ENCODE measurements at regions not wholly inside any gene's neighbourhood (a gene's known extent, or its start where the extent isn't known, plus 50 kb on each side); places are given as distances from the start of the nearest gene placed in this dataset.

GRCh38 chr11:70486731-70487130 lies 88.4 kb downstream of the CTTN start:
- Histone ChIP-seq H3F3A (ENCODE audit: insufficient read depth) (no peaks in the 10 kb centered on the region), H3K79me2 (ENCODE audit: insufficient read depth, low read length) (no peaks in the 10 kb centered on the region), H3K4me2 (ENCODE audit: low read depth, low read length, poor library complexity, severe bottlenecking) (no peak overlapping the region), H3K9me2 (replicated peaks; ENCODE audit: insufficient read depth, low read length) (no peaks in the 10 kb centered on the region), H3K27me3 (ENCODE audit: low read length) (no peaks in the 10 kb centered on the region), H3K9me3 (ENCODE audit: insufficient read depth, low read length) (peaks cover 6% of the 10 kb centered on the region; the same call in 1 of the 2 replicates), H3K4me3 (ENCODE audit: insufficient read depth, low read length, poor library complexity, severe bottlenecking) (no peak overlapping the region), H3K27ac (ENCODE audit: low read depth, low read length) (no peak overlapping the region), H3K36me3 (ENCODE audit: low read length) (no peaks in the 10 kb centered on the region), H4K20me1 (ENCODE audit: low read depth, low read length) (no peaks in the 10 kb centered on the region), H3K9ac (ENCODE audit: low read length) (no peak overlapping the region), H2AFZ (ENCODE audit: low read depth, low read length, severe bottlenecking) (no peak overlapping the region)
- TF ChIP-seq, protein P1, sequence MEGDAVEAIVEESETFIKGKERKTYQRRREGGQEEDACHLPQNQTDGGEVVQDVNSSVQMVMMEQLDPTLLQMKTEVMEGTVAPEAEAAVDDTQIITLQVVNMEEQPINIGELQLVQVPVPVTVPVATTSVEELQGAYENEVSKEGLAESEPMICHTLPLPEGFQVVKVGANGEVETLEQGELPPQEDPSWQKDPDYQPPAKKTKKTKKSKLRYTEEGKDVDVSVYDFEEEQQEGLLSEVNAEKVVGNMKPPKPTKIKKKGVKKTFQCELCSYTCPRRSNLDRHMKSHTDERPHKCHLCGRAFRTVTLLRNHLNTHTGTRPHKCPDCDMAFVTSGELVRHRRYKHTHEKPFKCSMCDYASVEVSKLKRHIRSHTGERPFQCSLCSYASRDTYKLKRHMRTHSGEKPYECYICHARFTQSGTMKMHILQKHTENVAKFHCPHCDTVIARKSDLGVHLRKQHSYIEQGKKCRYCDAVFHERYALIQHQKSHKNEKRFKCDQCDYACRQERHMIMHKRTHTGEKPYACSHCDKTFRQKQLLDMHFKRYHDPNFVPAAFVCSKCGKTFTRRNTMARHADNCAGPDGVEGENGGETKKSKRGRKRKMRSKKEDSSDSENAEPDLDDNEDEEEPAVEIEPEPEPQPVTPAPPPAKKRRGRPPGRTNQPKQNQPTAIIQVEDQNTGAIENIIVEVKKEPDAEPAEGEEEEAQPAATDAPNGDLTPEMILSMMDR (IDR thresholded peaks at IDR 0.05; ENCODE audit: insufficient read depth, low read length, poor library complexity, severe bottlenecking), result no peak
- no peak for TF ChIP-seq EZH2phosphoT487 (conservative IDR thresholded peaks at IDR 0.05; ENCODE audit: low read length)

DNA sequence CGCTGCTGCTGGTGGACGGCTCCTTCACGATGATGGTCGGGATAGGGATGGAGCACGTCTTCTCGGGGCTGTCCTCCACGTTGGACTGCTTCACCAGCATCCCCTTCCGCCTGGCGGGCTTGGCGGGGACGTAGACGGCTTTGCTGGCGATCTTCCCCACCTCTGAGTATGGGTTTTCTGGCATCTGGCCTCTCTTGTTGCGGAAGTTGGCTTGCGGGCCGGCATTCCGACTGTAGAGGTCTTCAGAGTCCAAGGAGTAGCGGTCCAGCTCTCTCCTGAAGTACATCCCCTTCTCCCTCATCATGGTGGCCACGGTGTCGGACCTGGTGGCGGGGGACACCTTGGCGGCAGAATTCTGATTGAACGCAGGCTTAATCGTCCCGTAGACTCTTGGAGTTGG lies 88.8 kb downstream of the CTTN start:
- Histone ChIP-seq H3K36me3 (ENCODE audit: low read length) (no peaks in the 10 kb centered on the region), H2AFZ (ENCODE audit: low read depth, low read length, severe bottlenecking) (no peak overlapping the region), H3K9ac (ENCODE audit: low read length) (no peak overlapping the region), H3K9me3 (ENCODE audit: insufficient read depth, low read length) (peaks cover 6% of the 10 kb centered on the region; the same call in 1 of the 2 replicates), H3K79me2 (ENCODE audit: insufficient read depth, low read length) (no peaks in the 10 kb centered on the region), H3K4me3 (ENCODE audit: insufficient read depth, low read length, poor library complexity, severe bottlenecking) (no peak overlapping the region), H3K27me3 (ENCODE audit: low read length) (no peaks in the 10 kb centered on the region), H3K9me2 (replicated peaks; ENCODE audit: insufficient read depth, low read length) (no peaks in the 10 kb centered on the region), H4K20me1 (ENCODE audit: low read depth, low read length) (no peaks in the 10 kb centered on the region), H3K4me2 (ENCODE audit: low read depth, low read length, poor library complexity, severe bottlenecking) (no peak overlapping the region), H3F3A (ENCODE audit: insufficient read depth) (no peaks in the 10 kb centered on the region), H3K27ac (ENCODE audit: low read depth, low read length) (no peak overlapping the region)
- TF ChIP-seq, protein P1 (IDR thresholded peaks at IDR 0.05; ENCODE audit: insufficient read depth, low read length, poor library complexity, severe bottlenecking), result no peak
- no peak for TF ChIP-seq EZH2phosphoT487 (conservative IDR thresholded peaks at IDR 0.05; ENCODE audit: low read length)

GRCh38 chr11:70487756-70488155 lies 89.4 kb downstream of the CTTN start:
- no peaks in the 10 kb centered on the region for H3K9me2 ChIP-seq (replicated peaks; ENCODE audit: insufficient read depth, low read length)
- H2AFZ ChIP-seq (ENCODE audit: low read depth, low read length, severe bottlenecking), result no peak overlapping the region
- no peaks in the 10 kb centered on the region for H4K20me1 ChIP-seq (ENCODE audit: low read depth, low read length)
- H3F3A ChIP-seq (ENCODE audit: insufficient read depth), result no peaks in the 10 kb centered on the region
- no peak overlapping the region for H3K4me2 ChIP-seq (ENCODE audit: low read depth, low read length, poor library complexity, severe bottlenecking)
- no peaks in the 10 kb centered on the region for H3K27me3 ChIP-seq (ENCODE audit: low read length)
- H3K4me3 ChIP-seq (ENCODE audit: insufficient read depth, low read length, poor library complexity, severe bottlenecking), result no peak overlapping the region
- no peak overlapping the region for H3K27ac ChIP-seq (ENCODE audit: low read depth, low read length)
- H3K9me3 ChIP-seq (ENCODE audit: insufficient read depth, low read length), result peaks cover 6% of the 10 kb centered on the region; the same call in 1 of the 2 replicates
- TF ChIP-seq EZH2phosphoT487 (conservative IDR thresholded peaks at IDR 0.05; ENCODE audit: low read length), result no peak
- TF ChIP-seq, protein P1 (IDR thresholded peaks at IDR 0.05; ENCODE audit: insufficient read depth, low read length, poor library complexity, severe bottlenecking), result no peak
- no peaks in the 10 kb centered on the region for H3K79me2 ChIP-seq (ENCODE audit: insufficient read depth, low read length)
- no peaks in the 10 kb centered on the region for H3K36me3 ChIP-seq (ENCODE audit: low read length)
- no peak overlapping the region for H3K9ac ChIP-seq (ENCODE audit: low read length)
